RWPE2 (cell line): ENCODE measurements at regions not wholly inside any gene's neighbourhood (a gene's known extent, or its start where the extent isn't known, plus 50 kb on each side); places are given as distances from the start of the nearest gene placed in this dataset.

Experiments
- ATAC-seq: fragments of 200-7000 bp; cut with Tn5 transposase; 3 replicates; pipeline ENCODE4 v1.9.1; 2021; ENCODE audit warnings: low read depth
- DNase-seq: peaks from one replicate; pipeline ENCODE4 v3.0.0-alpha.2; 2020; ENCODE audit warnings: low spot score
- H3K27ac ChIP-seq: fragments of 450-650 bp; 2 replicates; pipeline ENCODE4 v1.5.1; 2017; ENCODE audit warnings: mild to moderate bottlenecking; ENCODE audit not compliant: poor library complexity, severe bottlenecking
- H3K27me3 ChIP-seq: fragments of 250-450 bp; sonication (Bioruptor Pico); 2 replicates; pipeline ENCODE4 v1.5.1; 2021; ENCODE audit warnings: mild to moderate bottlenecking, moderate library complexity; ENCODE audit not compliant: insufficient read depth, poor library complexity, severe bottlenecking
- H3K36me3 ChIP-seq: fragments of 250-450 bp; sonication (Bioruptor Pico); 2 replicates; pipeline ENCODE4 v1.5.1; 2020; ENCODE audit warnings: low read depth, mild to moderate bottlenecking, moderate library complexity
- H3K4me1 ChIP-seq: fragments of 250-450 bp; sonication (Bioruptor Pico); 2 replicates; pipeline ENCODE4 v1.5.1; 2021; ENCODE audit warnings: mild to moderate bottlenecking, moderate library complexity; ENCODE audit not compliant: insufficient read depth, poor library complexity, severe bottlenecking
- H3K4me3 ChIP-seq: fragments of 250-450 bp; sonication (Bioruptor Pico); 2 replicates; pipeline ENCODE4 v1.5.1; 2021; ENCODE audit warnings: mild to moderate bottlenecking, moderate library complexity; ENCODE audit not compliant: severe bottlenecking
- H3K9me3 ChIP-seq: fragments of 250-450 bp; sonication (Bioruptor Pico); 2 replicates; pipeline ENCODE4 v1.5.1; 2021; ENCODE audit warnings: mild to moderate bottlenecking, moderate library complexity; ENCODE audit not compliant: severe bottlenecking
- TF ChIP-seq, protein P1 (sequence below): fragments of 450-650 bp; IDR thresholded peaks from one replicate; pipeline ENCODE4 v1.5.1; 2017; ENCODE audit warnings: mild to moderate bottlenecking, moderate library complexity; ENCODE audit not compliant: poor library complexity, severe bottlenecking

GRCh38 chr12:115306380-115306779, 622.4 kb upstream of the TBX3 start:
- DNase-seq: no peak
- H3K27me3 ChIP-seq: no peaks in the 10 kb centered on the region
- no peaks in the 10 kb centered on the region for H3K4me1 ChIP-seq
- TF ChIP-seq, protein P1, sequence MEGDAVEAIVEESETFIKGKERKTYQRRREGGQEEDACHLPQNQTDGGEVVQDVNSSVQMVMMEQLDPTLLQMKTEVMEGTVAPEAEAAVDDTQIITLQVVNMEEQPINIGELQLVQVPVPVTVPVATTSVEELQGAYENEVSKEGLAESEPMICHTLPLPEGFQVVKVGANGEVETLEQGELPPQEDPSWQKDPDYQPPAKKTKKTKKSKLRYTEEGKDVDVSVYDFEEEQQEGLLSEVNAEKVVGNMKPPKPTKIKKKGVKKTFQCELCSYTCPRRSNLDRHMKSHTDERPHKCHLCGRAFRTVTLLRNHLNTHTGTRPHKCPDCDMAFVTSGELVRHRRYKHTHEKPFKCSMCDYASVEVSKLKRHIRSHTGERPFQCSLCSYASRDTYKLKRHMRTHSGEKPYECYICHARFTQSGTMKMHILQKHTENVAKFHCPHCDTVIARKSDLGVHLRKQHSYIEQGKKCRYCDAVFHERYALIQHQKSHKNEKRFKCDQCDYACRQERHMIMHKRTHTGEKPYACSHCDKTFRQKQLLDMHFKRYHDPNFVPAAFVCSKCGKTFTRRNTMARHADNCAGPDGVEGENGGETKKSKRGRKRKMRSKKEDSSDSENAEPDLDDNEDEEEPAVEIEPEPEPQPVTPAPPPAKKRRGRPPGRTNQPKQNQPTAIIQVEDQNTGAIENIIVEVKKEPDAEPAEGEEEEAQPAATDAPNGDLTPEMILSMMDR: no peak
- no peaks in the 10 kb centered on the region for H3K36me3 ChIP-seq
- H3K4me3 ChIP-seq: no peak overlapping the region
- H3K9me3 ChIP-seq: no peaks in the 10 kb centered on the region
- H3K27ac ChIP-seq: no peak overlapping the region
- no peak for ATAC-seq

GRCh38 chr12:115305867-115306266, 621.9 kb upstream of the TBX3 start:
- no peaks in the 10 kb centered on the region for H3K27me3 ChIP-seq
- H3K4me3 ChIP-seq: no peak overlapping the region
- ATAC-seq: no peak
- TF ChIP-seq, protein P1: no peak
- H3K9me3 ChIP-seq: no peaks in the 10 kb centered on the region
- H3K4me1 ChIP-seq: no peaks in the 10 kb centered on the region
- no peaks in the 10 kb centered on the region for H3K36me3 ChIP-seq
- H3K27ac ChIP-seq: no peak overlapping the region
- DNase-seq: no peak

- DNase-seq: no peak
- Histone ChIP-seq H3K4me3 (no peak overlapping the region), H3K36me3 (no peaks in the 10 kb centered on the region), H3K27ac (no peak overlapping the region), H3K9me3 (no peaks in the 10 kb centered on the region), H3K27me3 (no peaks in the 10 kb centered on the region), H3K4me1 (no peaks in the 10 kb centered on the region)
- ATAC-seq: no peak
- TF ChIP-seq, protein P1: no peak
Observed at GRCh38 chr12:115305275-115305674, 621.3 kb upstream of the TBX3 start.

DNA sequence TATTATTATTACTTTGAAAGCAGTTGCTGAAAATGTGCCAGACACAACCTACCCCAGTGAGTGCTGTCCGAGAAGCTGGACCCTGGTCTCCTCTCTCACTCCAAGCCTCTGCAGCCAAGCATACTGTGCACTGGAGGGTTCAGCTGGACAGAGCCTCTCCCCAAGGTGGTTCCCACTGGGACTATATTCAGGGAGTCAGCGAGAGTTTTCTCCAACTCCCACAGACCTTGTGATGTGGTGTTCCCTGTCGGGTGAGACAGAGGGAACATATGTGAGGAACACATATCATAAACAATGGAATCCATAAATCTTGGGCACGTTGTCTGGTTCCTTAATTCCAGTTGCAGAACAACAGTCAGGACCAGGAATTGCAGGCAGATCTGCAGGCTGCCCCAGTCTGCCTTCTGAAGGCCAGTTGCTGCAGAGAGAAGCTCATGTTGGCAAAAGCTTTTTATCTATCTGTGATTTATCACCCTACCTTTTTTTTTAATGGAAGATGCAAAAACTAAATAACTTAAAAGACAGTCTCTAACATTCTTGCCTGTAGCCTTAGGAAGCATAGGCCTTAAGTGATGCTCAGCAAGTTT, 619.8 kb upstream of the TBX3 start:
- H3K27me3 ChIP-seq: no peaks in the 10 kb centered on the region
- ATAC-seq (no peak), DNase-seq (no peak)
- H3K4me3 ChIP-seq: no peak overlapping the region
- TF ChIP-seq, protein P1: no peak
- no peaks in the 10 kb centered on the region for H3K4me1 ChIP-seq
- H3K27ac ChIP-seq: no peak overlapping the region
- no peaks in the 10 kb centered on the region for H3K9me3 ChIP-seq
- no peaks in the 10 kb centered on the region for H3K36me3 ChIP-seq

- Histone ChIP-seq H3K27me3 (no peaks in the 10 kb centered on the region), H3K36me3 (no peaks in the 10 kb centered on the region), H3K4me1 (no peaks in the 10 kb centered on the region), H3K9me3 (no peaks in the 10 kb centered on the region), H3K27ac (no peak overlapping the region), H3K4me3 (no peak overlapping the region)
- TF ChIP-seq, protein P1: no peak
- ATAC-seq (no peak), DNase-seq (no peak)
Observed at GRCh38 chr12:115297445-115297844, 613.5 kb upstream of the TBX3 start.
